ENCODE measurements at regions not wholly inside any gene's neighbourhood (a gene's known extent, or its start where the extent isn't known, plus 50 kb on each side); places are given as distances from the start of the nearest gene placed in this dataset.
A peak's percentile ranks its signal among the peaks of the same experiment; 100 is the strongest.
"Not testable (repeated sequence)": the region's sequence is repeated elsewhere in the genome, so short reads cannot be mapped to it uniquely, and the experiment has no call there.

- not testable (repeated sequence) for DNase-seq (ENCODE audit: low spot score)
Observed at GRCh38 chr7:73244782-73245311, 63.8 kb downstream of the NSUN5 start.

- DNase-seq (ENCODE audit: low spot score), result not testable (repeated sequence)
Observed at GRCh38 chr7:73234994-73235717, 73.5 kb downstream of the NSUN5 start.

DNA sequence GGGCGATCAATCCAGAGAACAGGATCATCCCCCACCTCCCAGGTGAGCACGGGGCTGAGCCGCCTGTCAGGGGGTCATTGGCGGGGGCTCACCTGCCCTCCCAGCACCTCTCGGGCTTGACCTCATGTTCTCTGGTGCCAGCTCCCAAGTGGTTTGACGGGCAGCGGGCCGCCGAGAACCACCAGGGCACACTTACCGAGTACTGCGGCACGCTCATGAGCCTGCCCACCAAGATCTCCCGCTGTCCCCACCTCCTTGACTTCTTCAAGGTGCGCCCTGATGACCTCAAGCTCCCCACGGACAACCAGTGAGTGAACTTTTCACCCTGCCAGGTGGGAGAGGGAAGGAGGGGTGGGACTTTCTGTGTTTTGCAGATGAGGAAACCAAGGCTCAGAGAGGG is 82.9 kb downstream of the NSUN5 start:
- DNase-seq (ENCODE audit: low spot score), result not testable (repeated sequence)

- DNase-seq (ENCODE audit: low spot score), result not testable (repeated sequence)
Observed at GRCh38 chr7:73221724-73222123, 86.9 kb downstream of the NSUN5 start.

- DNase-seq (ENCODE audit: low spot score), result not testable (repeated sequence)
Observed at GRCh38 chr7:73220766-73221370, 87.8 kb downstream of the NSUN5 start.

DNA sequence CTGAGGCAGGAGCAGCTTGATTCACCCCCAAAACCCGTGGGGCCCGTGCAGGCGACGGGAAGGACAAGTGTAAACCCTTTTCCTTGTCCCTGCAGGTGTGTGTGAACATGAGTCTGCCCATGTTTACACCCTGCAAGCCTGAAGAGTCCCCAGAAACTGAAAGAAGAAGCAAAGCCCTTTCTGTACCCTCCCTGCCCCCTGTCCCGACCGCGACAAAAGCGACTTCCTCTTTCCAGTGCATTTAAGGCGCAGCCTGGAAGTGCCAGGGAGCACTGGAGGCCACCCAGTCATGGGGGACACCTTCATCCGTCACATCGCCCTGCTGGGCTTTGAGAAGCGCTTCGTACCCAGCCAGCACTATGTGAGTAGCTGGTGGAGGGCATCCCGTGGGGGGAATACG is 88.3 kb downstream of the NSUN5 start:
- not testable (repeated sequence) for DNase-seq (ENCODE audit: low spot score)

GRCh38 chr7:73218802-73219201 is 89.8 kb downstream of the NSUN5 start:
- DNase-seq (ENCODE audit: low spot score), result not testable (repeated sequence)

DNA sequence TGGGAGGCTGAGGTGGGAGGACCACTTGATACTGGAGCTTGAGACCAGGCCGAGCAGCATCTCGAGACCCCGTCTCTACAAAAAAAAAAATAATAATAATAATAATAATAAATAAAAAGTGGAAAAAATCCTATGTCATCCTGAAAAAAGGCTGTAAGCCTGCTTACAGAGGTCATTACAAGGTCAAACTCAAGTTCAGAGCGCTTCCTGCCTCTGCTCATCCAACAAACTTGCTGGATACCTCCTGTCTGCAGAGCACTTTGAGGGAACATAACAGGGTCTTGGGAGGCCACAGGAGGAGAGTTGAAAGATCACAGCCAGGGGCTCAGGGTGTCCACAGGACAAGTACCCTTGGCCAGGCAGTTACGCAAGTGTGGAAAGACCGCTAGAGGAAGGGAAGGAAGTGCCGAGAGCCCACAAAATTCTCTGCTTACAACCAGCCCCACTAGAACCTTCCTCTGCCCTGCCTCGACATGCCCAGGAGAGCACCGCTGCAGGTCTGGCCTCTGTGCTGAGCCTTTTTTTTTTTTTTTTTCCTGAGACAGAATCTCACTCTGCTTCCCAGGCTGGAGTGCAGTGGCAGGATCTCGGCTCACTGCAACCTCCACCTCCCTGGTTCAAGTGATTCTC is 92.5 kb downstream of the NSUN5 start:
- DNase-seq (ENCODE audit: low spot score), result not testable (repeated sequence)

DNA sequence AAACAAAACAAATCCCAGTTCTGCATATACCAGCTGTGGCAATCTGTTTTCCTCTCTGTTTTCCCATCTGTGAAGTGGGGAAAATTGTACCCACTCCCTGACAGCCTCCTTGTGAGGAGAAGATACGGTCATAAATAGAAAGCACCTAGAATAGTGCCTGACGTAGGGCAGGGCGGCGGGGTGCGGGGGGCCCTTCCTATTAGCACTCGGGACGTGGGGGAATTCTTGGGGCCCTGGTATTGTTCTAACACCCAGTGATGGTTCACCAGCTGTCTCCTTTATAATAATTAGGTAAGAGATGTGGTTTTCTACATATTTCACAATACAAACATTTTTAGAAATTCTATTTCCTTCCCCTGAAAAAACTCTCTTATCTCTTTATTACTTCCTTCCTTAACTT is 93.4 kb downstream of the NSUN5 start:
- DNase-seq (ENCODE audit: low spot score), result not testable (repeated sequence)

DNA sequence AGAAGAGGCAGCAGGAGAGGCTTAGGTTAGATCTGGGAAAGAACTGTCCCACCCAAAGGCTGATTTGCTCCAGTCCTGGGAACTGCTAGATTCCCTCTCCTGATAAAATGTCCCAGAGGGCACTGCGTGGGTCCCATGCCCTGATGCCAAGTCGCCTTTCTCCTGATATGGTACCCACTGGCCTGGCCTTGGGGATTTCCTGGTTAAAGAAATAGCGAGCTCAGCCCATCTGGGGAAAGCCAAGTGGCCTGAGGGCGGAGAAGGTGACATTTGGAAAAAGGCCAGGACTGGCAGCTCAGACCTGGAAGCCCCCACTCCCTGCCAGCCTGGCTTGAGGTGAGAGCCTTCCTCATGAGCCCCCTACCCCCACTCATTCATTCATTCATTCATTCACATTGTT is 94.2 kb downstream of the NSUN5 start:
- peak; percentile 0 for DNase-seq (ENCODE audit: low spot score)

GRCh38 chr7:73213076-73213475 is 95.5 kb downstream of the NSUN5 start:
- DNase-seq (ENCODE audit: low spot score), result not testable (repeated sequence)

DNA sequence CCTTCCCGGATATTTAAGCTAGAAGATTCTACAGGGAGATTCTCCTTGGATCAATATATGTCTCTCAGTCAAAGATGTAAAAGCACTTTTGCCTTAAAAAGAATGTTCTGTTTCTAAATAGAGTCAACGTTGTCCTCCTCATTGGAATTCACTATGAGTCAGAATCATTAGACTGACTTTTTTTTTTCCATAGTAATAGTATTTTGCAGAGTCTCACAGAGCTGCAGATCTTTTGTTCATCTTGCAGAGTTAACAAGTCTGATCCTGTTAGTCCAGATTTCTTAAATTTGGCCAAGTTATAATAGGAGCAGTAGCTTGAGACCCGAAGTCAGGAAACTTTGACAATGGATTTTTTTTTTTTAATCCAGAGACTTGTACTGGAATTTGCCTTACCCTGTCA is 103.0 kb downstream of the NSUN5 start:
- DNase-seq (ENCODE audit: low spot score), result not testable (repeated sequence)

DNA sequence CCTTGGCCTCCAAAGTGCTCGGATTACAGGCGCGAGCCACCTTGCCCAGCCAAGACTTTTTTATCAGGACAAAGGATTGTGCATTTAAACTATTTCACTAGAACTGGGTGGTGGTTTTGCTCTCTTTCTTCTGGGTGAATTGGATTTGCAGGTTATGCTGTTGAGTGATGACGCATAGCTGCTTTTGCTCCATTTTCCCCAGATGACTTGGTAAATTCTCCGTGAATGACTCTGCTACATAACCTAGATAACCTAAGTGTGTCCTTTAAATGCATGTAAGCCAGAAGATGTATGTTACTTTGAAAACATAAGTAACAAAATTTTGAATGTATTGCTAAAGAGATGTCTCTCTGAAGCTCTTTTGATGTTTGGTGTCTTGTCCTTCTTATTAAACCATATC is 103.7 kb downstream of the NSUN5 start:
- not testable (repeated sequence) for DNase-seq (ENCODE audit: low spot score)

DNA sequence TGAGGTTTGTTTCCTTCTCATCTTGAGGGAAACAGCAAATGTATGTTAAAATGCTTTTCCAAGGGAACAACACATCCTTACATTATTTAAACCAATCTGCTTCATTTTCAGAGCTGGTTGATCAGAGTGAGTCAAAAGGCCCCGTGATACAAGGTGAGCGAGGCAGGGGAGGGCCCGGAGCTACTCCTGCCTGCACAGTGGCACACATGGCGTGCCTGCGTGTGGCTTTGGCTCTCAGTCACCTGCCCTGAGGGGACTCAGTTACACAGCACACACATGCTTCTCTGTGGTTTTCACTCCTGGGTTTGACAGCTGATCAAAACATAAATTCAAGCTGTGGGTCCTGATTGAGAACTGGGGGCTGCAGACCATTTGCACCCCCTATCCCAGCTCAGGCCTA is 105.3 kb downstream of the NSUN5 start:
- DNase-seq (ENCODE audit: low spot score), result not testable (repeated sequence)

DNA sequence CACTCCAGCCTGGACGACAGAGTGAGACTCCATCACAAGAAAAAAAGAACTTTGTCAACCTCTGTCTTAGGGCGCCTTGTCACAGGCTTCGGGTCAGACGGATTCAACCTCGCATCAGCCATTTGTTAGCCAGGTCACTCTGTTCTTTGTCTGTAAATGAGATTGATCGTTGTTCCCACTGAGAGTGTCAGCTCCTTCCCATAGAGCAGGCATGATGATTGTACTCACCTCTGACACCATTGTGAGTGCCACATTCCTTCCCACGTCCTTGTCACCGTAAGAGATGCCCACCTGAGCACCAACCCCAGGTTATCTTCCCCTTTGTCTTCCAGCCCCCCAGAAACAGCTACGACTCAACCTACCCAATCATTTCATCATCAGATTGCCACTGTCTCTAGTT is 107.4 kb downstream of the NSUN5 start:
- not testable (repeated sequence) for DNase-seq (ENCODE audit: low spot score)

- not testable (repeated sequence) for DNase-seq (ENCODE audit: low spot score)
Observed at GRCh38 chr7:73200518-73201099, 108.0 kb downstream of the NSUN5 start.

DNA sequence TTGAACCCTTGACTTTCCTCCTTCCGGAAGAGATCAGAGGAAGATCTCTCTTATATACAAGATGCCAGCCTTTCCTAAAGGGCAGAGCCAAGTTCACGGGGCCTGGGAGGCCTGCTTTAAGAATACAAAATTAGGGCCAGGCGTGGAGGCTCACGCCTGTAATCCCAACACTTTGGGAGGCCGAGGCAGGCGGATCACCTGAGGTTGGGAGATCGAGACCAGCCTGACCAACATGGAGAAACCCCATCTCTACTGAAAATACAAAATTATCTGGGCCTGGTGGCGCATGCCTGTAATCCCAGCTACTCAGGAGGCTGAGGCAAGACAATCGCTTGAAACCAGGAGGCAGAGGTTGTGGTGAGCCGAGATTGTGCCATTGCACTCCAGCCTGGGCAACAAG is 108.2 kb upstream of the SPDYE9 start:
- not testable (repeated sequence) for DNase-seq (ENCODE audit: low spot score)

GRCh38 chr7:73190483-73191155 is 104.8 kb upstream of the SPDYE9 start:
- not testable (repeated sequence) for DNase-seq (ENCODE audit: low spot score)

DNA sequence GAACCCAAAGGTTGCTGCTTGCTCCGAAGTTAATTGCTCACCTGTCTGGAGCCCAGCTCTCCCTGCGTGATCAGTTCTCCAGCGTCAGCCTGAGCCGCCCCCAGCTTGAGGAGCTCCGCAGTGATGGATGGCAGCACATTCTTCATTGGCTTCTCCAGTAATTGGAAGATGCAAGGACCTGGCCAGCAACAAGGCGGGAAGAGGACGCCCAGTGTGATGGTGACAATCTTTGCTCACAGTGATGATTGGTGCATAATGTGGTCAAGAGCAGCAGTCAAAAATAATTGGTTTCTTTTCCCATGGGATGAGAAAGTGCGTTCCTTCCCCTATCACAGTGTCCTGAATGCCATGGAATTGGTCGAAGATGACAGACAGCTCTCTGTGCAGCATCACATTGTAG is 102.4 kb upstream of the SPDYE9 start:
- DNase-seq (ENCODE audit: low spot score), result not testable (repeated sequence)

DNA sequence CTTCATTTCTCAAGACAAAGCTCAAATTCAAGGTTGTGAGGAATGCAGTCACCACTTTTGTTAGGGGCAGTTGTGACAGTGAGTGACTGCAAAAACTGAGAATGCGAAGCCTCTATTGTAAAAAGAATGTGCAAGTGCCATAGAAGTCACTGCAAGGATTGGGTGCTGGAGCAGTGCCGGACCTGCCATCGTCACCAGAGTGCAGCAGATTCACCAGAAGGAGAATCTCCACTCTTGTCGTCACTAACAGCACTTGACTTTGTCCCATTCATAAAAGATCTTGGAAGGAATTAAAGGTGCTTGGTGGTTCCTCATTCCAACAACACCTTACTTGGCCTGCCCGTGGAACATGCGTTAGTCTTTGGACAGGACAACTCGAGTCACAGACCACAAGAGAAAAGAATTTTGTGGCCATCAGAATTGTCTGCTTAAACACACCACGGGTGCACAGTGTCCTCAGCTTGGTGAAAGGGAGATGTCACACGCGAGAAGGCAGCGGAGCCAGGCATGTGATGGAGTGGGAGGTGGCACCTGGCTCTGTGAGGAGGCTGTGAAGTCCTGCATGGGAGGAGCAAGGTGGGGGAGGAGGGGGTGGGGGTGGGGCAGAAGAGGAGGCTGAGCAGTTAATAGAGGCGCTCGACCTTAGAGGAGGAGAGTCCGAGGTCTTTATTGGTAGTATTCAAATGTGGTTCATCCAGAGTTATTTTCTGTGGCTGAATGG is 100.9 kb upstream of the SPDYE9 start:
- not testable (repeated sequence) for DNase-seq (ENCODE audit: low spot score)

GRCh38 chr7:73176813-73177212 is 91.0 kb upstream of the SPDYE9 start:
- DNase-seq (ENCODE audit: low spot score), result not testable (repeated sequence)
